ENCODE measurements at regions not wholly inside any gene's neighbourhood (a gene's known extent, or its start where the extent isn't known, plus 50 kb on each side); places are given as distances from the start of the nearest gene placed in this dataset.

- no peak for DNase-seq
These were observed 368.9 kb downstream of the RPS24 start for GRCh38 chr10:78402591-78402990.

GRCh38 chr10:78403781-78404180 lies 370.1 kb downstream of the RPS24 start:
- DNase-seq: no peak

GRCh38 chr10:78404296-78404695 lies 370.6 kb downstream of the RPS24 start:
- no peak for DNase-seq

- DNase-seq: no peak
These were observed 371.6 kb downstream of the RPS24 start for GRCh38 chr10:78405231-78405630.

- no peak for DNase-seq
These were observed 372.1 kb downstream of the RPS24 start for GRCh38 chr10:78405736-78406135.

- no peak for DNase-seq
These were observed 373.0 kb downstream of the RPS24 start for GRCh38 chr10:78406648-78407008.

- no peak for DNase-seq
These were observed 373.5 kb downstream of the RPS24 start for GRCh38 chr10:78407009-78407711.

GRCh38 chr10:78407966-78408365 lies 374.3 kb downstream of the RPS24 start:
- DNase-seq: no peak

GRCh38 chr10:78408671-78409472 lies 375.2 kb downstream of the RPS24 start:
- DNase-seq: no peak

- DNase-seq: no peak
These were observed 376.6 kb downstream of the RPS24 start for GRCh38 chr10:78410046-78410965.

GRCh38 chr10:78411716-78412115 lies 378.1 kb downstream of the RPS24 start:
- DNase-seq: no peak

- no peak for DNase-seq
These were observed 378.9 kb downstream of the RPS24 start for GRCh38 chr10:78412605-78413004.

- no peak for DNase-seq
These were observed 379.7 kb downstream of the RPS24 start for GRCh38 chr10:78413076-78414055.

- DNase-seq: no peak
These were observed 380.7 kb downstream of the RPS24 start for GRCh38 chr10:78414380-78414779.

- DNase-seq: no peak
These were observed 381.4 kb downstream of the RPS24 start for GRCh38 chr10:78415111-78415510.

- DNase-seq: no peak
These were observed 382.7 kb downstream of the RPS24 start for GRCh38 chr10:78416031-78417011.

- DNase-seq: no peak
These were observed 384.0 kb downstream of the RPS24 start for GRCh38 chr10:78417425-78418370.

- DNase-seq: no peak
These were observed 386.0 kb downstream of the RPS24 start for GRCh38 chr10:78419481-78420265.
